T47D (cell line): ENCODE measurements at regions not wholly inside any gene's neighbourhood (a gene's known extent, or its start where the extent isn't known, plus 50 kb on each side); places are given as distances from the start of the nearest gene placed in this dataset.

ENCODE experiments used
- DNase-seq, 2 experiments: peaks; one replicate each; pipeline versions ENCODE4 v3.0.0 to v3.0.0-alpha.2; 2011 to 2012; ENCODE audit warnings: low read depth in 1 of 2, low spot score in 1 of 2
- JUND ChIP-seq: IDR thresholded peaks from 2 replicates; pipeline ENCODE4 v1.6.1; 2012; ENCODE audit warnings: low read depth
- in situ Hi-C: cut with HindIII; loops from 2 replicates; pipeline ENCODE4 v1.10.0; 2016; ENCODE audit warnings: low sequenced_read_pairs, low pct_unique_long_range_greater_than_20kb

DNA sequence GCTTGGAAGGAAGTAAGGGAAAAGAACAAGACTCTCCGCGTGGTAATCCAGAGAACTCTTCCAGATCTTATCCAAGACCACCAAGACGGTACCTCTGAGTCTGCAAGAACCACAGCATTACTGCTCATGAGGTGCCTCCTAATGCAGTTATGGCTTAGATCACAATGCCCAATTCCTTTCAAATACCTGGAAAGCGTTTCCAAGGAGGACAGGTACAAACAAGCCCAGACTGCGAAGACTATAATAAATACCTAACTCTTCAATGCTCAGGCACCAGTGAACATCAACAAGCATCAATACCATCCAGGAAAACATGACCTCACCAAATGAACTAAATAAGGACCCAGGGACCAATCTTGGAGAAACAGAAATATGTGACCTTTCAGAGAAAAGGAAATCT is 325.5 kb downstream of the CWC27 start:
- in situ Hi-C loops = no loop called here
- TF ChIP-seq JUND = no peak
- DNase-seq = no peak

DNA sequence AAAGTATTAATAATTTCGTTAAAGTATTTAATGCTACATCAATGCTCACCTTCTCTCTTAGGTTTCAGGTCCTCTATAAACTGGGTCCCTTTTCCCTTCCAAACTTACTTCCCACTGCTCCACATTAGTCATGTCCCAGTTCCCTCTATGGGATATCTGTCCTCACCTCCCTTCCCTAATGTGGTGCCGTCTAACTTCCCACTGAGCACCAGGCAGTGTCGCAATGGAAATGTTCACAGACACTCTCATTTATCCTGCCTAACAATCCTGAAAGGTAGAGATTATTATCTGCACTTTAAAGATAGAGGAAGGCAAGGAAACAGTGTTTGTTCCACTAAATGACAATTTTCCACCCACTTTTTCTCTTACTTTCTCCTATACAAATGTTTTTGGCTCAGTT is 329.7 kb downstream of the CWC27 start:
- in situ Hi-C loops = no loop called here
- no peak for TF ChIP-seq JUND
- DNase-seq = no peak
